Thyroid gland (tissue), 4 donors: ENCODE measurements at regions not wholly inside any gene's neighbourhood (a gene's known extent, or its start where the extent isn't known, plus 50 kb on each side); places are given as distances from the start of the nearest gene placed in this dataset. TPM values are rescaled to one million over a fixed set of nuclear protein-coding genes. Genes with fewer than 3 reads are reported as not detected.

Experiments used
- DNase-seq, 2 donors: peaks; one replicate each; pipeline ENCODE4 v3.0.0-alpha.2; 2019
- H3K27ac ChIP-seq, 3 donors: fragments of 200-600 bp; sonication (generic); 1 replicate in 2 of 3; 2 replicates in 1 of 3; pipeline ENCODE4 v1.5.1; 2016 to 2019; ENCODE audit warnings: mild to moderate bottlenecking in 1 of 3, moderate library complexity in 1 of 3
- H3K27me3 ChIP-seq: fragments of 200-600 bp; sonication (generic); one replicate; pipeline ENCODE4 v1.5.1; 2019
- H3K36me3 ChIP-seq, 2 donors: fragments of 200-600 bp; sonication (generic); one replicate each; pipeline ENCODE4 v1.5.1; 2016 to 2019
- H3K4me1 ChIP-seq, 2 donors: fragments of 200-600 bp; sonication (generic); one replicate each; pipeline ENCODE4 v1.5.1; 2017 to 2019
- H3K4me3 ChIP-seq, 3 donors: fragments of 200-600 bp; sonication (generic); replicated peaks in 1 of 3; 1 replicate in 2 of 3; 2 replicates in 1 of 3; pipeline ENCODE4 v1.5.1; 2016; ENCODE audit warnings: mild to moderate bottlenecking in 1 of 3
- H3K9me3 ChIP-seq: fragments of 200-600 bp; sonication (generic); one replicate; pipeline ENCODE4 v1.5.1; 2017
- CTCF ChIP-seq, 6 experiments: fragments of 200-600 bp in 3 of 6; fragments of 450-650 bp in 3 of 6; sonication (generic) in 3 of 6; IDR thresholded peaks; one replicate each; pipeline ENCODE4 v1.5.1; 2016 to 2019; ENCODE audit warnings: antibody characterized with exemption in 6 of 6, mild to moderate bottlenecking in 2 of 6, inconsistent platforms in 1 of 6, moderate library complexity in 1 of 6
- POLR2A ChIP-seq, 2 donors: fragments of 450-650 bp; IDR thresholded peaks; one replicate each; pipeline ENCODE4 v1.6.1; 2017; ENCODE audit warnings: antibody characterized with exemption in 2 of 2, mild to moderate bottlenecking in 2 of 2, moderate library complexity in 1 of 2
- whole genome bisulfite sequencing, 2 donors: methylation state at CpG; one replicate each; pipeline ENCODE4 v1.1.5; 2017; 5-methylcytosine and 5-hydroxymethylcytosine counted together
- intact Hi-C: fragments of 100-400 bp; cut with DNase I; formaldehyde crosslinking; loops from one replicate; pipeline ENCODE4 v1.15.1; 2023
- small RNA-seq: library from RNA; depleted of rRNA; stranded (forward); fragments of <200 nt; gene quantifications from one replicate; pipeline ENCODE3, GENCODE V24; 2016

GRCh38 chr22:22432479-22432878, 76.1 kb downstream of the ZNF280B start:
- TF ChIP-seq POLR2A (IDR thresholded peaks at IDR 0.05) (no peak), CTCF (IDR thresholded peaks at IDR 0.05) (no peak)
- Histone ChIP-seq H3K36me3 (no peaks in the 10 kb centered on the region), H3K27me3 (no peaks in the 10 kb centered on the region), H3K4me3 (no peak overlapping the region), H3K4me1 (no peaks in the 10 kb centered on the region), H3K27ac (no peak overlapping the region), H3K9me3 (no peaks in the 10 kb centered on the region)
- WGBS, 2 donors: no CpG with 5 or more reads among the region's 1 CpG
- DNase-seq: no peak
- intact Hi-C loops: no loop called here

- Histone ChIP-seq H3K27me3 (no peaks in the 10 kb centered on the region), H3K36me3 (no peaks in the 10 kb centered on the region)
- WGBS, 2 donors: 87 to 90% methylated on average over 3 of the region's 3 CpGs
These were observed 75.6 kb downstream of the ZNF280B start for GRCh38 chr22:22432937-22433336.

GRCh38 chr22:22433770-22434169, 74.8 kb downstream of the ZNF280B start:
- 68 to 69% methylated on average over 4 of the region's 4 CpGs for WGBS, 2 donors
- Histone ChIP-seq H3K27ac (no peak overlapping the region), H3K4me3 (no peak overlapping the region), H3K9me3 (no peaks in the 10 kb centered on the region), H3K36me3 (no peaks in the 10 kb centered on the region), H3K27me3 (no peaks in the 10 kb centered on the region), H3K4me1 (no peaks in the 10 kb centered on the region)
- DNase-seq: no peak
- intact Hi-C loops: no loop called here
- TF ChIP-seq CTCF (IDR thresholded peaks at IDR 0.05): no peak
- no peak for TF ChIP-seq POLR2A (IDR thresholded peaks at IDR 0.05)

More at GRCh38 chr22:22432937-22433336, 75.6 kb downstream of the ZNF280B start:
- TF ChIP-seq POLR2A (IDR thresholded peaks at IDR 0.05): no peak
- TF ChIP-seq CTCF (IDR thresholded peaks at IDR 0.05): no peak
- no peak overlapping the region for H3K27ac ChIP-seq
- intact Hi-C loops: no loop called here
- H3K9me3 ChIP-seq: no peaks in the 10 kb centered on the region
- no peak for DNase-seq
- H3K4me3 ChIP-seq: no peak overlapping the region
- H3K4me1 ChIP-seq: no peaks in the 10 kb centered on the region

Small RNAs in the stretch of these regions (small RNA-seq; reads per million reads assigned to genes)
- gene AC245291.3 (not detected), gene IGLVVII-41-1 (not detected)
